ENCODE measurements at regions not wholly inside any gene's neighbourhood (a gene's known extent, or its start where the extent isn't known, plus 50 kb on each side); places are given as distances from the start of the nearest gene placed in this dataset.
"Not testable (repeated sequence)": the region's sequence is repeated elsewhere in the genome, so short reads cannot be mapped to it uniquely, and the experiment has no call there.

DNA sequence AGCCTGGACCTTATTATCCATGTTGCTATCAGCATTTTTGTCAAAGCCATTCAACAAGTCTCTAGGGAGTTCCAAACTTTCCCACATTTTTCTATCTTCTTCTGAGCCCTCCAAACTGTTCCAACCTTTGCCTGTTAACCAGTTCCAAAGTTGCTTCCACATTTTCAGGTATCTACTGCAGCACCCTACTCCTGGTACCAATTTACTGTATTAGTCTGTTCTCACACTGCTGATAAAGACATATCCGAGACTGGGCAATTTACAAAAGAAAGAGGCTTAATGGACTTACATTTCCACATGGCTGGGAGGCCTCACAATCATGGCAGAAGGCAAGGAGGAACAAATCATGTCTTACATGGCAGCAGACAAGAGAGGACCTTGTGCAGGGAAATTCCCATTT lies 416.2 kb downstream of the LRRC70 start:
- TF ChIP-seq POLR2A (IDR thresholded peaks at IDR 0.05; ENCODE audit: low read length); GATA1 (IDR thresholded peaks at IDR 0.05; ENCODE audit: low read depth, low read length): not testable (repeated sequence)
